ENCODE measurements at regions not wholly inside any gene's neighbourhood (a gene's known extent, or its start where the extent isn't known, plus 50 kb on each side); places are given as distances from the start of the nearest gene placed in this dataset.
A peak's percentile ranks its signal among the peaks of the same experiment; 100 is the strongest.

DNA sequence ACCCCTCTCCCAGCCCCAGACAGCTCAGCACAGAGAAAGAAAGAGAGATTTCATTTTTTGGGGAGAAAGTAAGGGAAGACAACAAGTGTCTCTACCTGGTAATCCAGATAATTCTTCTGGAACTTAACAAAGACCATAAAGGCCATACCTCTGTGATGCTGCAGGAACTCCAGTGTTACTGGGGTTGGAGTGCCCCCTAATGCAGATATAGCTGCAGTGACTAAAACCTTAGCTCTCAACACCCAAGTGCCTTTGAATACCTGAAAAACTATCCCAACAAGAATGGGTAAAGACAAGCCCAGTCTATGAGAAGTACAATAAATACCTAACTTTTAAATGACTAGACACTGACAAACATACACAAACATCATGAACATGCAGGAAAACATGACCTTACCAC, 365.3 kb upstream of the PTCHD4 start:
- Histone ChIP-seq H3K9ac (ENCODE audit: extremely low read depth, low read length, poor library complexity, severe bottlenecking) (no peak overlapping the region), H3K9me3 (ENCODE audit: control insufficient read depth, low read length) (no peaks in the 10 kb centered on the region), H3K36me3 (ENCODE audit: control insufficient read depth, insufficient read depth, low read length) (no peaks in the 10 kb centered on the region), H3K27ac (ENCODE audit: low read depth, low read length) (no peak overlapping the region), H3K4me1 (ENCODE audit: control insufficient read depth, insufficient read depth, low read length) (peaks cover 3% of the 10 kb centered on the region), H3K4me3 (ENCODE audit: low read length) (no peak overlapping the region), H3K27me3 (ENCODE audit: control insufficient read depth, insufficient read depth, low read length, poor library complexity, severe bottlenecking) (peaks cover 25% of the 10 kb centered on the region)
- H3K27me3 Mint-ChIP-seq (ENCODE audit: insufficient read depth), result peaks cover 8% of the 10 kb centered on the region
- peaks cover 27% of the 10 kb centered on the region for H3K4me1 Mint-ChIP-seq
- no peaks in the 10 kb centered on the region for H3K9me3 Mint-ChIP-seq
- DNase-seq, result peak; percentile 72
- no peak overlapping the region for H3K4me3 Mint-ChIP-seq
- no peak overlapping the region for H3K27ac Mint-ChIP-seq
- TF ChIP-seq, protein P1, sequence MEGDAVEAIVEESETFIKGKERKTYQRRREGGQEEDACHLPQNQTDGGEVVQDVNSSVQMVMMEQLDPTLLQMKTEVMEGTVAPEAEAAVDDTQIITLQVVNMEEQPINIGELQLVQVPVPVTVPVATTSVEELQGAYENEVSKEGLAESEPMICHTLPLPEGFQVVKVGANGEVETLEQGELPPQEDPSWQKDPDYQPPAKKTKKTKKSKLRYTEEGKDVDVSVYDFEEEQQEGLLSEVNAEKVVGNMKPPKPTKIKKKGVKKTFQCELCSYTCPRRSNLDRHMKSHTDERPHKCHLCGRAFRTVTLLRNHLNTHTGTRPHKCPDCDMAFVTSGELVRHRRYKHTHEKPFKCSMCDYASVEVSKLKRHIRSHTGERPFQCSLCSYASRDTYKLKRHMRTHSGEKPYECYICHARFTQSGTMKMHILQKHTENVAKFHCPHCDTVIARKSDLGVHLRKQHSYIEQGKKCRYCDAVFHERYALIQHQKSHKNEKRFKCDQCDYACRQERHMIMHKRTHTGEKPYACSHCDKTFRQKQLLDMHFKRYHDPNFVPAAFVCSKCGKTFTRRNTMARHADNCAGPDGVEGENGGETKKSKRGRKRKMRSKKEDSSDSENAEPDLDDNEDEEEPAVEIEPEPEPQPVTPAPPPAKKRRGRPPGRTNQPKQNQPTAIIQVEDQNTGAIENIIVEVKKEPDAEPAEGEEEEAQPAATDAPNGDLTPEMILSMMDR (conservative IDR thresholded peaks at IDR 0.05), result peak; percentile 84
- no peaks in the 10 kb centered on the region for H3K36me3 Mint-ChIP-seq (ENCODE audit: low read depth)

DNA sequence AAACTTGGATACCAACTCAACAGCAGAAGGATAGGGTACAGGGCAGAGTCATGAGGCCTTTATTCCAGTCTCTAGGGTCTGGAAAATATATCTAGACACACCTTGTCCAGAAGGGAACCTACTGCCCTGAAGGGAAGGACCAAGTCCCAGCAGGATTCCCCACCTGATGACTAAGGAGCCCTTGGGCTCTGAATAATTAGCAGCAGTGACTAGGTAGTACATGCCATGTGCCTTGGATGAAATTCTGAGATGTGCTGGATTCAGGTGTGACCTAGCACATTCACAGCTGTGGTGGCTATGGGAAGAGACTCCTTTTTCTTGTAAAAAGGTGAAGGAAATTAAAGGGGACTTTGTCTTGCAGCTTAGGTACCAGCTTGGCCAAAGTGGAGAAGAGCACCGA, 364.3 kb upstream of the PTCHD4 start:
- H3K36me3 ChIP-seq (ENCODE audit: control insufficient read depth, insufficient read depth, low read length), result no peaks in the 10 kb centered on the region
- Mint-ChIP-seq H3K4me3 (no peak overlapping the region), H3K4me1 (peaks cover 27% of the 10 kb centered on the region), H3K27me3 (ENCODE audit: insufficient read depth) (peaks cover 8% of the 10 kb centered on the region), H3K36me3 (ENCODE audit: low read depth) (no peaks in the 10 kb centered on the region), H3K9me3 (no peaks in the 10 kb centered on the region), H3K27ac (no peak overlapping the region)
- WGBS, 2 experiments (ENCODE audit: insufficient coverage in 1 of 2, insufficient read length in 1 of 2), result 80 to 96% methylated on average over 1 of the region's 1 CpG
- no peak overlapping the region for H3K4me3 ChIP-seq (ENCODE audit: low read length)
- H3K9me3 ChIP-seq (ENCODE audit: control insufficient read depth, low read length), result no peaks in the 10 kb centered on the region
- H3K9ac ChIP-seq (ENCODE audit: extremely low read depth, low read length, poor library complexity, severe bottlenecking), result no peak overlapping the region
- peaks cover 25% of the 10 kb centered on the region for H3K27me3 ChIP-seq (ENCODE audit: control insufficient read depth, insufficient read depth, low read length, poor library complexity, severe bottlenecking)
- peaks cover 3% of the 10 kb centered on the region for H3K4me1 ChIP-seq (ENCODE audit: control insufficient read depth, insufficient read depth, low read length)
- DNase-seq, result no peak
- TF ChIP-seq, protein P1 (conservative IDR thresholded peaks at IDR 0.05), result no peak
- H3K27ac ChIP-seq (ENCODE audit: low read depth, low read length), result no peak overlapping the region

DNA sequence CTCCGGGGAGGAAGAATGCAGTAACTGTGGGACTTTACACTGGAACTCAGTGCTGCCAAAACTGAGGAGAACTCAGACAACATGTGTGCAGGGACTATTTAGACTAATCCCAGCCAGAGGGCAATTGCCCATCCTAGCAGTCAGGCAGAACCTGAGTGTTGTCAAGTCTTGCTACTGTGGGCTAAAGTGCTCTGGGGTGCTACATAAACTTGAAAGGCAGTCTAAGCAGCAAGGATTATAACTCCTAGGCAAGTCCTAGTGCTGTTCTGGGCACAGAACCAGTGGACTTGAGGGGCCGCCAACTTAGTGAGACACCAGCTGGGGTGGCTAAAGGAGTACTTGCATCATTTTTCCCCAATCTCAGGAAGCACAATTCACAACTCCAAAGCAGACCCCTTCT, 363.8 kb upstream of the PTCHD4 start:
- no peaks in the 10 kb centered on the region for H3K36me3 Mint-ChIP-seq (ENCODE audit: low read depth)
- H3K36me3 ChIP-seq (ENCODE audit: control insufficient read depth, insufficient read depth, low read length), result no peaks in the 10 kb centered on the region
- 94 to 100% methylated on average over 1 to 2 of the region's 2 CpGs for WGBS, 2 experiments (ENCODE audit: insufficient coverage in 1 of 2, insufficient read length in 1 of 2)
- DNase-seq, result no peak
- H3K27me3 Mint-ChIP-seq (ENCODE audit: insufficient read depth), result peaks cover 8% of the 10 kb centered on the region
- H3K9me3 Mint-ChIP-seq, result no peaks in the 10 kb centered on the region
- no peak overlapping the region for H3K9ac ChIP-seq (ENCODE audit: extremely low read depth, low read length, poor library complexity, severe bottlenecking)
- peaks cover 27% of the 10 kb centered on the region for H3K4me1 Mint-ChIP-seq
- no peak overlapping the region for H3K27ac Mint-ChIP-seq
- no peak overlapping the region for H3K27ac ChIP-seq (ENCODE audit: low read depth, low read length)
- no peak overlapping the region for H3K4me3 ChIP-seq (ENCODE audit: low read length)
- H3K4me3 Mint-ChIP-seq, result no peak overlapping the region
- peaks cover 25% of the 10 kb centered on the region for H3K27me3 ChIP-seq (ENCODE audit: control insufficient read depth, insufficient read depth, low read length, poor library complexity, severe bottlenecking)
- H3K4me1 ChIP-seq (ENCODE audit: control insufficient read depth, insufficient read depth, low read length), result peaks cover 3% of the 10 kb centered on the region
- no peaks in the 10 kb centered on the region for H3K9me3 ChIP-seq (ENCODE audit: control insufficient read depth, low read length)
- TF ChIP-seq, protein P1 (conservative IDR thresholded peaks at IDR 0.05), result no peak

Data from endodermal cell (in vitro differentiated cells).